Upper lobe of left lung (tissue), 4 donors: ENCODE measurements at regions not wholly inside any gene's neighbourhood (a gene's known extent, or its start where the extent isn't known, plus 50 kb on each side); places are given as distances from the start of the nearest gene placed in this dataset.

Experiments
- CTCF ChIP-seq, 6 experiments: fragments of 450-650 bp in 4 of 6; fragments of 200-600 bp in 2 of 6; sonication (generic) in 2 of 6; IDR thresholded peaks; one replicate each; pipeline ENCODE4 v1.5.1; 2016 to 2019; ENCODE audit warnings: antibody characterized with exemption in 6 of 6
- EP300 ChIP-seq, 4 donors: sonication (generic); formaldehyde crosslinking; IDR thresholded peaks; one replicate each; pipeline ENCODE4 v1.5.1; 2017; ENCODE audit warnings: antibody characterized with exemption in 4 of 4, control low read depth in 2 of 4
- POLR2A ChIP-seq, 4 donors: fragments of 450-650 bp; IDR thresholded peaks; one replicate each; pipeline ENCODE4 v1.5.1; 2016 to 2017; ENCODE audit warnings: antibody characterized with exemption in 4 of 4, mild to moderate bottlenecking in 2 of 4
- POLR2AphosphoS5 ChIP-seq, 2 donors: sonication (generic); formaldehyde crosslinking; IDR thresholded peaks; one replicate each; pipeline ENCODE4 v1.5.1; 2017; ENCODE audit warnings: antibody characterized with exemption in 2 of 2

- TF ChIP-seq EP300 (IDR thresholded peaks at IDR 0.05) (no peak), CTCF (IDR thresholded peaks at IDR 0.05) (no peak), POLR2AphosphoS5 (IDR thresholded peaks at IDR 0.05) (no peak), POLR2A (IDR thresholded peaks at IDR 0.05) (no peak)
Observed at GRCh38 chr5:43774881-43775399, 172.0 kb downstream of the NNT start.
